Fibroblast of lung (primary cell): ENCODE measurements at regions not wholly inside any gene's neighbourhood (a gene's known extent, or its start where the extent isn't known, plus 50 kb on each side); places are given as distances from the start of the nearest gene placed in this dataset.

Source experiments
- DNase-seq, 2 donors: peaks; one replicate each; pipeline versions ENCODE4 v3.0.0 to v3.0.0-alpha.2; 2010; ENCODE audit warnings: low read depth in 2 of 2
- H2AFZ ChIP-seq: 2 replicates; pipeline ENCODE4 v1.5.1; 2012; ENCODE audit warnings: low read length, control low read depth, inconsistent platforms
- H3K27ac ChIP-seq: 2 replicates; pipeline ENCODE4 v1.5.1; 2011; ENCODE audit warnings: low read length, control low read depth; ENCODE audit not compliant: insufficient read depth
- H3K27me3 ChIP-seq: 2 replicates; pipeline ENCODE4 v1.5.1; 2011; ENCODE audit warnings: mild to moderate bottlenecking, low read length; ENCODE audit not compliant: control insufficient read depth, insufficient read depth
- H3K36me3 ChIP-seq: 2 replicates; pipeline ENCODE4 v1.5.1; 2011; ENCODE audit warnings: low read length; ENCODE audit not compliant: control insufficient read depth, insufficient read depth
- H3K4me1 ChIP-seq: 2 replicates; pipeline ENCODE4 v1.5.1; 2011; ENCODE audit warnings: low read length; ENCODE audit not compliant: control insufficient read depth, insufficient read depth; ENCODE audit errors: extremely low read depth
- H3K4me2 ChIP-seq: 2 replicates; pipeline ENCODE4 v1.5.1; 2011; ENCODE audit warnings: low read length, control low read depth; ENCODE audit not compliant: insufficient read depth; ENCODE audit errors: extremely low read depth
- H3K4me3 ChIP-seq, 4 experiments: fragments of 200-600 bp in 1 of 4; sonication (generic) in 1 of 4; replicated peaks in 1 of 4; 2 replicates each; pipeline ENCODE4 v1.5.1; 2011 to 2016; ENCODE audit warnings: low read length in 4 of 4, low read depth in 3 of 4, mild to moderate bottlenecking in 3 of 4, control low read depth in 2 of 4, inconsistent platforms in 1 of 4, mixed read lengths in 1 of 4; ENCODE audit not compliant: insufficient read depth in 1 of 4; ENCODE audit errors: control extremely low read depth in 1 of 4
- H3K79me2 ChIP-seq: 2 replicates; pipeline ENCODE4 v1.5.1; 2012; ENCODE audit warnings: mild to moderate bottlenecking, low read length, inconsistent platforms; ENCODE audit not compliant: control insufficient read depth, insufficient read depth
- H3K9ac ChIP-seq: 2 replicates; pipeline ENCODE4 v1.5.1; 2011; ENCODE audit warnings: mild to moderate bottlenecking, low read length, control low read depth; ENCODE audit not compliant: insufficient read depth
- H3K9me3 ChIP-seq: 2 replicates; pipeline ENCODE4 v1.5.1; 2012; ENCODE audit warnings: low read depth, low read length; ENCODE audit not compliant: control insufficient read depth, insufficient read depth
- H4K20me1 ChIP-seq: 2 replicates; pipeline ENCODE4 v1.5.1; 2011; ENCODE audit warnings: low read length; ENCODE audit not compliant: control insufficient read depth, insufficient read depth; ENCODE audit errors: extremely low read depth
- CTCF ChIP-seq, 2 donors: IDR thresholded peaks in 1 of 2; conservative IDR thresholded peaks in 1 of 2; 1 replicate in 1 of 2; 2 replicates in 1 of 2; pipeline ENCODE4 v1.5.1; 2011 to 2012; ENCODE audit warnings: low read length in 2 of 2, control low read depth in 1 of 2, inconsistent platforms in 1 of 2, low read depth in 1 of 2, mild to moderate bottlenecking in 1 of 2
- EZH2 ChIP-seq: IDR thresholded peaks from 2 replicates; pipeline ENCODE4 v1.5.1; 2012; ENCODE audit warnings: low read length, control low read depth, mild to moderate bottlenecking; ENCODE audit errors: missing control alignments

- no peak for TF ChIP-seq EZH2
- TF ChIP-seq CTCF (conservative IDR thresholded peaks at IDR 0.05 in 1 of 2, IDR thresholded peaks at IDR 0.05 in 1 of 2; ENCODE audit: low read depth in 1 of 2, low read length in 2 of 2), result no peak
- Histone ChIP-seq H3K36me3 (no peaks in the 10 kb centered on the region), H3K27ac (no peak overlapping the region), H3K27me3 (no peaks in the 10 kb centered on the region), H2AFZ (no peak overlapping the region), H3K9me3 (no peaks in the 10 kb centered on the region), H3K79me2 (no peaks in the 10 kb centered on the region), H3K4me1 (no peaks in the 10 kb centered on the region), H3K4me2 (no peak overlapping the region), H4K20me1 (no peaks in the 10 kb centered on the region), H3K4me3 (no peak overlapping the region), H3K9ac (no peak overlapping the region)
- no peak for DNase-seq
Measured at GRCh38 chr11:15341587-15341986, 226.9 kb downstream of the INSC start.

- H2AFZ ChIP-seq, result no peak overlapping the region
- DNase-seq, result no peak
- no peak overlapping the region for H3K4me2 ChIP-seq
- H3K27ac ChIP-seq, result no peak overlapping the region
- H3K79me2 ChIP-seq, result no peaks in the 10 kb centered on the region
- no peak overlapping the region for H3K9ac ChIP-seq
- H3K4me3 ChIP-seq, result no peak overlapping the region
- H3K9me3 ChIP-seq, result no peaks in the 10 kb centered on the region
- no peaks in the 10 kb centered on the region for H3K4me1 ChIP-seq
- H4K20me1 ChIP-seq, result no peaks in the 10 kb centered on the region
- TF ChIP-seq CTCF (conservative IDR thresholded peaks at IDR 0.05 in 1 of 2, IDR thresholded peaks at IDR 0.05 in 1 of 2; ENCODE audit: low read depth in 1 of 2, low read length in 2 of 2) (no peak), EZH2 (no peak)
- no peaks in the 10 kb centered on the region for H3K36me3 ChIP-seq
- no peaks in the 10 kb centered on the region for H3K27me3 ChIP-seq
Measured at GRCh38 chr11:15342163-15342562, 227.4 kb downstream of the INSC start.

GRCh38 chr11:15346907-15347306, 232.2 kb downstream of the INSC start:
- Histone ChIP-seq H3K4me2 (no peak overlapping the region), H3K27me3 (no peaks in the 10 kb centered on the region), H3K4me3 (no peak overlapping the region), H3K4me1 (no peaks in the 10 kb centered on the region), H3K36me3 (no peaks in the 10 kb centered on the region), H3K9ac (no peak overlapping the region), H2AFZ (no peak overlapping the region), H4K20me1 (no peaks in the 10 kb centered on the region), H3K79me2 (no peaks in the 10 kb centered on the region), H3K9me3 (no peaks in the 10 kb centered on the region), H3K27ac (no peak overlapping the region)
- no peak for TF ChIP-seq EZH2
- no peak for DNase-seq
